Heart left ventricle (tissue), 16 donors: ENCODE measurements at regions not wholly inside any gene's neighbourhood (a gene's known extent, or its start where the extent isn't known, plus 50 kb on each side); places are given as distances from the start of the nearest gene placed in this dataset.
A peak's percentile ranks its signal among the peaks of the same experiment; 100 is the strongest.

Experiments used
- ATAC-seq, 4 donors: fragments of 200-7000 bp; cut with Tn5 transposase; one replicate each; pipeline ENCODE4 v1.9.1; 2020 to 2022; ENCODE audit warnings: moderate library complexity in 4 of 4, mild to moderate bottlenecking in 3 of 4, moderate number of reproducible peaks in 1 of 4
- DNase-seq, 5 donors: peaks; one replicate each; pipeline ENCODE4 v3.0.0-alpha.2; 2020
- H3K27ac ChIP-seq, 12 donors: fragments of 200-600 bp; sonication (generic) in 4 of 12; one replicate each; pipeline versions ENCODE4 v1.5.0 to v1.8.0; 2016 to 2022; ENCODE audit warnings: mild to moderate bottlenecking in 2 of 12
- H3K27me3 ChIP-seq, 9 donors: fragments of 200-600 bp; sonication (generic) in 2 of 9; one replicate each; pipeline versions ENCODE4 v1.5.1 to v1.8.0; 2016 to 2022; ENCODE audit warnings: mild to moderate bottlenecking in 3 of 9
- H3K36me3 ChIP-seq, 9 donors: fragments of 200-600 bp; sonication (generic) in 2 of 9; one replicate each; pipeline versions ENCODE4 v1.5.0 to v1.8.0; 2018 to 2022; ENCODE audit warnings: mild to moderate bottlenecking in 2 of 9
- H3K4me1 ChIP-seq, 12 donors: fragments of 200-600 bp; sonication (generic) in 4 of 12; one replicate each; pipeline versions ENCODE4 v1.5.0 to v1.8.0; 2016 to 2022; ENCODE audit warnings: mild to moderate bottlenecking in 3 of 12
- H3K4me3 ChIP-seq, 12 donors: fragments of 200-600 bp; sonication (generic) in 4 of 12; one replicate each; pipeline versions ENCODE4 v1.5.0 to v1.8.0; 2017 to 2022; ENCODE audit warnings: mild to moderate bottlenecking in 9 of 12, moderate library complexity in 4 of 12
- H3K9me3 ChIP-seq, 12 donors: fragments of 200-600 bp; sonication (generic) in 4 of 12; one replicate each; pipeline versions ENCODE4 v1.5.0 to v1.8.0; 2016 to 2022; ENCODE audit warnings: mild to moderate bottlenecking in 1 of 12
- CTCF ChIP-seq, 12 donors: fragments of 200-600 bp; sonication (generic) in 4 of 12; IDR thresholded peaks; one replicate each; pipeline versions ENCODE4 v1.5.0 to v1.8.0; 2018 to 2022; ENCODE audit warnings: antibody characterized with exemption in 12 of 12, mild to moderate bottlenecking in 5 of 12
- POLR2A ChIP-seq, 2 donors: fragments of 450-650 bp; IDR thresholded peaks; one replicate each; pipeline ENCODE4 v1.6.1; 2017; ENCODE audit warnings: antibody characterized with exemption in 2 of 2, mild to moderate bottlenecking in 2 of 2, moderate library complexity in 2 of 2
- WGBS, 4 donors: extraction: QIAGEN DNeasy Blood & Tissue Kit in 2 of 4; methylation state at CpG; one replicate each; pipeline versions ENCODE4 v1.1.5 to v1.1.7; 2013 to 2018; 5-methylcytosine and 5-hydroxymethylcytosine counted together
- intact Hi-C, 10 donors: fragments of 100-400 bp; cut with DNase I; formaldehyde crosslinking; loops; one replicate each; pipeline versions ENCODE4 v1.11.1 to v1.14.2; 2022
- donor health status: ischemic (EF 13 %, LVEDD 7.1; RV severe dilation, severe dysfunction).
- donor health status: healthy with polysubstance abuse.
- donor health status: DM: no; HTN: yes; CAD: no.
- donor health status: DM: no; HTN: no; CAD: no.
- donor health status: ischemic (EF 25% LVEDD 6.9; RV normal size, moderate dysfunction).
- donor health status: ischemic (EF 25% LVEDD 5.7; RV mildly dilated, moderate dysfunction).
- donor health status: healthy.
- donor health status: DM: yes; HTN: yes; CAD: no.
- donor health status: ischemic (EF 35%, LVEDD 5.7; RV mildly dilated, moderate dysfunction).
- donor health status: nonischemic (EF 11% LVEDD 7.7; RV severe dilation, severe dysfunction).
- donor health status: DM: yes; HTN: yes; CAD: no.
- donor health status: PGD.
- donor health status: ischemic (EF 29% LVEDD 5.4; RV normal size, mild dysfunction).
- donor health status: nonischemic (EF 23%, LVEDD 6.1; RV moderate dilation, normal function).

GRCh38 chr11:57098191-57098590, 83.6 kb upstream of the LRRC55 start:
- Histone ChIP-seq H3K36me3 (no peaks in the 10 kb centered on the region), H3K27me3 (no peaks in the 10 kb centered on the region), H3K4me3 (no peak overlapping the region), H3K27ac (no peak overlapping the region), H3K4me1 (peaks cover 0 to 27% (median 4%) of the 10 kb centered on the region in 12 donors), H3K9me3 (no peaks in the 10 kb centered on the region)
- intact Hi-C loops: no loop called here
- TF ChIP-seq CTCF (IDR thresholded peaks at IDR 0.05) (no peak), POLR2A (IDR thresholded peaks at IDR 0.05) (no peak)
- ATAC-seq (no peak), DNase-seq (no peak)
- WGBS, 4 donors: 24 to 45% (median 43%) methylated on average over 2 of the region's 2 CpGs

DNA sequence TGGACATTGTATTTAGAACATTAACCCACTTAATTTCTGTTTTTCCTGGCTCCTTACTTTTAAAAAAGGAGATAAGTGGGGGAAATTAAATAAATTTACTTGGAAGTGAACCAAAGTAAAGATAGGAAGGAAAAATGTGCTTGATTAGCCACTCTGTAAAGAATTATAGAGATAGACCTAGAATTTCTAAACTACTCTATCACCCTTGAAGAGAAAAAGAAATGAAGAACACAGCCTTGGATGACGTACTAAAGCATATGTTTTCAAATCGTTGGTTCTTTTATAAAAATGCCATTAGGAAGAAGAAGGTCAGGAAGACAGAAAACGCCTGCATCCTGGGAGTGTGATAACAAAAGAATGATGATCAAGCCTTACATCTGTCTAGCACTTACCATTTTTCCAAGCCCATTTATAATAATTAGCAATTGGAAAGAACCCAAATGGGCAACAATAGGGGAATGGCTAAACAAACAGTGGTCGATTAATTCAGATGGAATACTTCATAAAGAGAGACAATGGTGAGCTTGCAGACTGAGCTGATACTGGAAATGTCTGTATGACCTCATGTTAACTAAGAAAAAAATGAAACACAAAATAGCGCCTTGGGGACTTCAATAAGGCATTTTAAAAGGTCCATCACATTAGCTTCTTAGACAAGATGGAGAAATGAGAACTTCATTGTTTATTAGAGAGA, 81.0 kb upstream of the LRRC55 start:
- Histone ChIP-seq H3K27ac (peak overlapping the region in 2 of 12 donors; percentile 6 to 53), H3K4me1 (peaks cover 0 to 27% (median 4%) of the 10 kb centered on the region in 12 donors), H3K36me3 (no peaks in the 10 kb centered on the region), H3K4me3 (no peak overlapping the region), H3K9me3 (no peaks in the 10 kb centered on the region), H3K27me3 (no peaks in the 10 kb centered on the region)
- DNase-seq: no peak
- no peak for TF ChIP-seq POLR2A (IDR thresholded peaks at IDR 0.05)
- TF ChIP-seq CTCF (IDR thresholded peaks at IDR 0.05): no peak
- WGBS, 4 donors: 28 to 44% (median 38%) methylated on average over 5 of the region's 5 CpGs
- peak in 2 of 4 donors; percentile 69 to 82 for ATAC-seq
- intact Hi-C loops: no loop called here

- Histone ChIP-seq H3K27me3 (no peaks in the 10 kb centered on the region), H3K27ac (no peak overlapping the region), H3K36me3 (no peaks in the 10 kb centered on the region), H3K4me1 (peaks cover 0 to 21% (median 2%) of the 10 kb centered on the region in 12 donors), H3K9me3 (peaks cover 0 to 12% (median 3%) of the 10 kb centered on the region in 12 donors), H3K4me3 (no peak overlapping the region)
- intact Hi-C loops: no loop called here
- no peak for TF ChIP-seq CTCF (IDR thresholded peaks at IDR 0.05)
- TF ChIP-seq POLR2A (IDR thresholded peaks at IDR 0.05): no peak
- ATAC-seq (no peak), DNase-seq (no peak)
- 78 to 88% (median 84%) methylated on average over 6 of the region's 6 CpGs for WGBS, 4 donors
Measured at GRCh38 chr11:57103899-57104605, 77.7 kb upstream of the LRRC55 start.

- Histone ChIP-seq H3K9me3 (peaks cover 0 to 12% (median 3%) of the 10 kb centered on the region in 12 donors), H3K4me3 (no peak overlapping the region), H3K4me1 (no peaks in the 10 kb centered on the region), H3K36me3 (no peaks in the 10 kb centered on the region), H3K27me3 (no peaks in the 10 kb centered on the region), H3K27ac (no peak overlapping the region)
- WGBS, 4 donors: 92 to 97% (median 92%) methylated on average over 3 of the region's 3 CpGs
- ATAC-seq (no peak), DNase-seq (no peak)
- TF ChIP-seq POLR2A (IDR thresholded peaks at IDR 0.05) (no peak), CTCF (IDR thresholded peaks at IDR 0.05) (no peak)
- intact Hi-C loops: no loop called here
Measured at GRCh38 chr11:57109331-57109730, 72.4 kb upstream of the LRRC55 start.
